NB4 (cell line): ENCODE measurements at regions not wholly inside any gene's neighbourhood (a gene's known extent, or its start where the extent isn't known, plus 50 kb on each side); places are given as distances from the start of the nearest gene placed in this dataset.
"Not testable (repeated sequence)": the region's sequence is repeated elsewhere in the genome, so short reads cannot be mapped to it uniquely, and the experiment has no call there.

Experiments used
- DNase-seq: peaks from one replicate; pipeline ENCODE4 v3.0.0; 2010; ENCODE audit warnings: low read depth
- H3K4me3 ChIP-seq: one replicate; pipeline ENCODE4 v1.5.1; 2011; ENCODE audit warnings: mild to moderate bottlenecking, low read depth, low read length, moderate library complexity
- CTCF ChIP-seq: IDR thresholded peaks from one replicate; pipeline ENCODE4 v1.5.1; 2012; ENCODE audit warnings: low read depth, low read length
- MAX ChIP-seq: IDR thresholded peaks from 2 replicates; pipeline ENCODE4 v1.6.1; 2011; ENCODE audit warnings: low read depth, low read length
- MYC ChIP-seq: IDR thresholded peaks from 2 replicates; pipeline ENCODE4 v1.6.1; 2011; ENCODE audit warnings: low read depth, low read length
- POLR2A ChIP-seq: IDR thresholded peaks from 2 replicates; pipeline ENCODE4 v1.6.1; 2011; ENCODE audit warnings: mild to moderate bottlenecking; ENCODE audit not compliant: insufficient read length; ENCODE audit errors: extremely low read depth

DNA sequence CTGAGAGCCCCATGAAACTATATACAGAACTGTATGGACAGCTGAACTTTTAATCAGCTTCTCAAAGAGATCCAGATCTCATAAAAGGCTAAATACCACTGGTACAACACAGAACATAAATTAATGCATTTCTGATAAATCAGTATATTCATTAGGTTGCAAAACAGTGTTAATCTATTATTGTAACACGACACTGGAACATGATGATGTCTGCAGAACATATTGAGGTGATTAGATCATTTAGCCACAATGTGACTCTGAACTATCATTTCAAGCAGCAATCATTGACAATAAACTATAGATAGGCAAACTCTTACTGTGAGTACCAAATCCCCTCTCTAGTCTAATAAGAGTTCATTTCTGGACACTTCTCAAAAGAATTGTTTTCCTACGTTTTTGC lies 50.3 kb downstream of the GASK1B start:
- no peak for DNase-seq

GRCh38 chr4:158121161-158121579 lies 51.7 kb downstream of the GASK1B start:
- TF ChIP-seq POLR2A, result no peak
- no peak for TF ChIP-seq CTCF
- TF ChIP-seq MYC, result no peak
- no peak for TF ChIP-seq MAX
- no peak overlapping the region for H3K4me3 ChIP-seq
- DNase-seq, result no peak

More for the DNA sequence above, 50.3 kb downstream of the GASK1B start:
- H3K4me3 ChIP-seq, result no peak overlapping the region
- TF ChIP-seq MYC, result no peak
- no peak for TF ChIP-seq POLR2A
- TF ChIP-seq CTCF, result no peak
- no peak for TF ChIP-seq MAX

GRCh38 chr4:158120645-158121151 lies 52.1 kb downstream of the GASK1B start:
- H3K4me3 ChIP-seq, DNase-seq: not testable (repeated sequence)

- H3K4me3 ChIP-seq, result no peak overlapping the region
- no peak for TF ChIP-seq CTCF
- no peak for TF ChIP-seq MAX
- TF ChIP-seq MYC, result no peak
- no peak for TF ChIP-seq POLR2A
- DNase-seq, result no peak
Observed at GRCh38 chr4:158112611-158113010, 60.2 kb downstream of the GASK1B start.

- H3K4me3 ChIP-seq, result no peak overlapping the region
- no peak for TF ChIP-seq POLR2A
- DNase-seq, result no peak
Observed at GRCh38 chr4:158111241-158111640, 61.6 kb downstream of the GASK1B start.

DNA sequence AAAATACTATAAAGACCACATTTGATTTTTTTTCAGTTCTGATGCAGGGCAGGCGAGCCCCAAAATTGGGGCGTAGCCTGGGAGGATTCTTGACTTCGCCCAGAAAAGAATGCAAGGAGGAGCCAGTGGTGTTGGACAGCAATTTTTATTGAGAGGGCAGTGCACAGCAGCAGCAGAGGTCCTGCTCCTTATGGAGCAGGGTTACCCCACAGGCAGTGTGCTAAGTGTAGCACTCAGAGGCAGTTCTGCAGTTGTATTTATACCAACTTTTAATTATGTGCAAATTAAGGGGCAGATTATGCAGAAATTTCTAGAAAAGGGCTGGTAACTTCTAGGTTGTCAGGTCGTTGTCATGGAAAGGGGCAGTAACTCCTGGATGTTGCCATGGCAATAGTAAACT lies 69.9 kb downstream of the GASK1B start:
- TF ChIP-seq POLR2A, result no peak
- no peak for TF ChIP-seq MAX
- no peak for TF ChIP-seq MYC
- no peak for TF ChIP-seq CTCF
- DNase-seq, result no peak
- H3K4me3 ChIP-seq, result no peak overlapping the region

DNA sequence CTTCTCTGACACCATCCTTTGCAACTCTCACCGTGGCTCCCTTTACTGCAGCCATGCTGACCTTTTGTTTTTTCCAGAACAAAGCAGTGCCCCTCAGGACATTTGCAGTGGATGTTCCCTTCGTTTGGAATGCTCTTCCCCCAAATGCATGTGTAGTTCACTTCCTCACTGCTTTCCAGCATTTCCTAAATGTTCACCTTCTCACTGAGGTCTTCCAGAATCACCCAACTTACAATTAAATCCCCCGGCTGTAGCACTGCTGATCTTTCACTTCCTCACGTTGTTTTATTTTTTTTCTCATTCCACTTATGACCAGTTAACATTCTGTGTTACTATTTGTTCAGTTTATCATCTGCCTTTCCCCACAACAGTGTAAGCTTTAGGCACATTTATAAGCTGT lies 73.1 kb downstream of the GASK1B start:
- H3K4me3 ChIP-seq, result no peak overlapping the region
- no peak for DNase-seq
- TF ChIP-seq MAX (no peak), CTCF (no peak), POLR2A (no peak), MYC (no peak)
